ENCODE measurements at regions not wholly inside any gene's neighbourhood (a gene's known extent, or its start where the extent isn't known, plus 50 kb on each side); places are given as distances from the start of the nearest gene placed in this dataset.

DNA sequence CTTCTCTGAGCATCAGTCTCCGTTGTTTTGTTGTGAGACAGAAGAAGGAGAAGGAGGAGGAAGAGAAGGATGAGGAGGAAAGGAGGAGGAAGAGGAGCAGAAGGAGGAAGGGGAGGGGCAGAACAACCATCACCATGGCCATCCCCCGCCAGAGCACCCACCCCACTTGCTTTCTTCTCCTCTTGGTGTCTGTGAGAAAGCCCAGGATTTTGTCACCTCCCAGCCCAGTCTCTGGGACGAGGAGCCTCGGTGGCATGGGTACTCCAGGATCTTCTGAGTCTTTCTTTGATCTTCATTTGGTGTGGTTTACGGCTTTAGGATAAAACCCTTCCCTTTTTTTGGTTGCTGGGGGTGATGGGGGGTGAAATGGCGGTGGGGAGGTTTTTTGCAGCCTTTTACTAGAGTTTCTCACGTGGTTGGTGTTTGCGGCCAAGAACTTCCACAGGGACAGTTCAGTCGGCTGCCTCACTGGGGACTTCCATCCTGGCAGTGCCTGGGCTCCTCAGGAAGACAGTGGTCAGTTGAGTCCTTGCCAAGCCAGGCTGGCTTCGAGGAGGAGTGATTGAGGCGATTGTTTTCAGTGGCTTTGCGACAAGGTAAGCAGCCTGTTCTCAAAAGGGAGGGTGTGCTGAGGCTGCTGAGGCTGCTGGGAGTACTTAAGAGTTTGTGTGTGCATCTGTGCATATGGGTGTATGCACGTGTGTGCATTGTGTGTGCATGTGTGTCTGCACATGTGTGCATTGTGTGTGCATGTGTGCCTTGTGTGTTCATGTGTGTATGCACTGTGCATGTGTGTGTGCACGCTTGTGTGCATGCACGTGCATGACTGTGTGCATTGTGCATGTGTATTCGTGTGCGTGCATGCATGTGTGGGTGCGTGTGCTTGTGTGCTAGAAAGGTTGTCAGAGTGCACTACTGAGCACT, 567.5 kb downstream of the TBC1D22A start:
- TF ChIP-seq, protein P1, sequence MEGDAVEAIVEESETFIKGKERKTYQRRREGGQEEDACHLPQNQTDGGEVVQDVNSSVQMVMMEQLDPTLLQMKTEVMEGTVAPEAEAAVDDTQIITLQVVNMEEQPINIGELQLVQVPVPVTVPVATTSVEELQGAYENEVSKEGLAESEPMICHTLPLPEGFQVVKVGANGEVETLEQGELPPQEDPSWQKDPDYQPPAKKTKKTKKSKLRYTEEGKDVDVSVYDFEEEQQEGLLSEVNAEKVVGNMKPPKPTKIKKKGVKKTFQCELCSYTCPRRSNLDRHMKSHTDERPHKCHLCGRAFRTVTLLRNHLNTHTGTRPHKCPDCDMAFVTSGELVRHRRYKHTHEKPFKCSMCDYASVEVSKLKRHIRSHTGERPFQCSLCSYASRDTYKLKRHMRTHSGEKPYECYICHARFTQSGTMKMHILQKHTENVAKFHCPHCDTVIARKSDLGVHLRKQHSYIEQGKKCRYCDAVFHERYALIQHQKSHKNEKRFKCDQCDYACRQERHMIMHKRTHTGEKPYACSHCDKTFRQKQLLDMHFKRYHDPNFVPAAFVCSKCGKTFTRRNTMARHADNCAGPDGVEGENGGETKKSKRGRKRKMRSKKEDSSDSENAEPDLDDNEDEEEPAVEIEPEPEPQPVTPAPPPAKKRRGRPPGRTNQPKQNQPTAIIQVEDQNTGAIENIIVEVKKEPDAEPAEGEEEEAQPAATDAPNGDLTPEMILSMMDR (IDR thresholded peaks at IDR 0.05; ENCODE audit: borderline replicate concordance, insufficient read depth, low read depth, low read length): no peak
- no peak overlapping the region for H3K4me3 ChIP-seq (ENCODE audit: low read depth, low read length)

- TF ChIP-seq, protein P1 (IDR thresholded peaks at IDR 0.05; ENCODE audit: borderline replicate concordance, insufficient read depth, low read depth, low read length): no peak
- H3K4me3 ChIP-seq (ENCODE audit: low read depth, low read length): no peak overlapping the region
These were observed 566.2 kb downstream of the TBC1D22A start for GRCh38 chr22:47328550-47329243.

DNA sequence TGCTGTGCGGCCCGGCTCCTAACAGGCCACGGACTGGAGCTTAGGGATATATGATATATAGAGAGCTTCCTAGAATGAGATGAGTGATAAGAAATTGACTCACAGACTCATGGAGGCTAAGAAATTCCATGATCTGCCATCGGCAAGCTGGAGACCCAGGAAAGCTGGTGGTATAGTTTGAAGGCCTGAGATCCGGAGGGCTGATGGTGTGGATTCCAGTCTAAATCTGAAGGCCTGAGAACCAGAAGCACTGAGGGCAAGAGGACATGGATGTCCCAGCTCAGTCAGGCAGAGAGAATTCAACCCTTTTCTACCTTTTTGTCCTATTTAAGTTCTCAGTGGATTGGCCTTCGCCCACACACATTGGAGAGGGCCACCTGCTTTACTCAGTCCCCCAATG, 564.8 kb downstream of the TBC1D22A start:
- TF ChIP-seq, protein P1 (IDR thresholded peaks at IDR 0.05; ENCODE audit: borderline replicate concordance, insufficient read depth, low read depth, low read length): no peak
- H3K4me3 ChIP-seq (ENCODE audit: low read depth, low read length): no peak overlapping the region

DNA sequence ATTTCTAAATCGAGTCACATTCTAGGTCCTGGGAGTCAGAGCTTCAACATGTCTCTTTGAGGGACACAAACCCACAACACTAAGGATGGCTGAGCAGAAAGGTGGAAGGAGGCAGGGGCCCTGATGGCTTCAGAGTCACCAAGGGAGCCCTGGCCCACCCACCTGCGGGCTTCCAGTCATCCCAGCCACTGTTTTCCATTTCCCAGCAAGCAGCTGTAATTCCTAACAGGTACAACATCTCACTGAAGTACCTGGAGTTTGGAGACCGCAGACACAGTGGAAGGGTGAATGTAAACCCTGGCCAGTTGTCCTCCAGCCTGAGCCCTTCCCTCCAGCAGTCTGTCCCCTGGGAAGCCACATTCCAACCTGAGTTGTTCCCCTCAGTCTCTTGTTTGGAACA, 562.8 kb downstream of the TBC1D22A start:
- no peak overlapping the region for H3K4me3 ChIP-seq (ENCODE audit: low read depth, low read length)
- TF ChIP-seq, protein P1 (IDR thresholded peaks at IDR 0.05; ENCODE audit: borderline replicate concordance, insufficient read depth, low read depth, low read length): no peak

DNA sequence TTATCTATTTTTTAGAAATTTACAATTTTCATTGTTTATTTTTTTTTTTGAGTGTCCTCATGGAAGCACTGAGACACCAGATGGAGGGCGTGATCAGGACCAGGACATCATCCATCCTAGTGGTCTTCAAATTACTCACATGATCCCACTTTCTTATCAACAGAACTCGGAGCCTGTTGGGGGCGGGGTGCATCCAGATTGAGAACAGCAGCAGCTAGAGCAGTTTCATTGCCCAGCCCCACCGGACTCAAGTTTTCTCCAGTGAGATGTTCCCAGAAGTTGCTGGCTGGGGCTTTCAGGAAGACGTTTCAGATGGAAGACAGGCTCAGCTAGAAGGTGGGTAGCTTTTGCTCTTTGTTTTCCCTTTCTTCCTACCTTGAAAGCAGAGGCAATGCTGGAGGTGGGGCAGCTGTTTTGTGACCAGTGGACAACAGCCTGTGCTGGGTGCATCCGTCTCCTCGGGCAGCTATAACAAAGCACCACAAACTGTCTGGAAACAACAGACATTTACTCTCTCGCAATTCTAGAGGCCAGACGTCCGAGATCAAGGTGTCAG, 562.1 kb downstream of the TBC1D22A start:
- no peak overlapping the region for H3K4me3 ChIP-seq (ENCODE audit: low read depth, low read length)
- TF ChIP-seq, protein P1 (IDR thresholded peaks at IDR 0.05; ENCODE audit: borderline replicate concordance, insufficient read depth, low read depth, low read length): no peak

DNA sequence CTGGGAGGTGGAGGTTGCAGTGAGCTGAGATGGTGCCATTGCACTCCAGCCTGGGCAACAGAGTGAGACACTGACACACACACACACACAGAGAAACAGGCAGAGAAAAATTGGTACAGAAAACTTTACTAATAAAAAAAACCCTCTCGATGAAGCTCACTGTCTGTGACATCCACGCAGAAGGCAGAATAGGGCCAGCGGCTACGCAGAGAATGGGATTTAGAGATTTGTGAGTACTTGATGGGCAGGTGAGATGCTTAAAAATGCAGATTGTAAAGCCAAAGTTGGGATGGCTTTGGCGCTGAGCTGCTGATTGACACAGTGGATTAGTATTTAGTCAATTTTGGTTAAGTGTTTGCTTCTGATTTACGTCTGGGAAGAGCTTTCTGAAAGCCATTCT, 561.1 kb downstream of the TBC1D22A start:
- TF ChIP-seq, protein P1 (IDR thresholded peaks at IDR 0.05; ENCODE audit: borderline replicate concordance, insufficient read depth, low read depth, low read length): no peak

More for the DNA sequence above, 561.1 kb downstream of the TBC1D22A start:
- no peak overlapping the region for H3K4me3 ChIP-seq (ENCODE audit: low read depth, low read length)
